ENCODE measurements at regions not wholly inside any gene's neighbourhood (a gene's known extent, or its start where the extent isn't known, plus 50 kb on each side); places are given as distances from the start of the nearest gene placed in this dataset.

- no peak for DNase-seq (ENCODE audit: unreplicated experiment)
- intact Hi-C loops (cut with micrococcal nuclease), result no loop called here
- TF ChIP-seq CTCF (IDR thresholded peaks at IDR 0.05; ENCODE audit: unreplicated experiment), result no peak
- no peaks in the 10 kb centered on the region for H3K9me3 Mint-ChIP-seq (ENCODE audit: unreplicated experiment)
- H3K4me1 Mint-ChIP-seq (ENCODE audit: insufficient read depth, unreplicated experiment), result no peaks in the 10 kb centered on the region
- H3K27ac Mint-ChIP-seq (ENCODE audit: low read depth, unreplicated experiment), result no peak overlapping the region
- ChIA-PET POLR2A (no interaction called here), CTCF (interaction anchor here (1.0 kb wide), 1 partner anchor 9 kb away, joined by 3 read pairs; no protein-coding TSS in a partner anchor)
- H3K36me3 Mint-ChIP-seq (ENCODE audit: insufficient read depth, unreplicated experiment), result no peaks in the 10 kb centered on the region
- no TSS peak for BruUV-seq (replicated peaks)
- H3K4me3 Mint-ChIP-seq (ENCODE audit: unreplicated experiment), result no peak overlapping the region
- no peaks in the 10 kb centered on the region for H3K27me3 Mint-ChIP-seq (ENCODE audit: insufficient read depth, unreplicated experiment)
These were observed 91.0 kb downstream of the PLEKHG1 start for GRCh38 chr6:150690681-150691080.

GRCh38 chr6:150691463-150691862, 91.8 kb downstream of the PLEKHG1 start:
- DNase-seq (ENCODE audit: unreplicated experiment), result no peak
- BruUV-seq (replicated peaks), result no TSS peak
- Mint-ChIP-seq H3K4me1 (ENCODE audit: insufficient read depth, unreplicated experiment) (no peaks in the 10 kb centered on the region), H3K27ac (ENCODE audit: low read depth, unreplicated experiment) (no peak overlapping the region), H3K9me3 (ENCODE audit: unreplicated experiment) (no peaks in the 10 kb centered on the region), H3K27me3 (ENCODE audit: insufficient read depth, unreplicated experiment) (no peaks in the 10 kb centered on the region), H3K36me3 (ENCODE audit: insufficient read depth, unreplicated experiment) (no peaks in the 10 kb centered on the region), H3K4me3 (ENCODE audit: unreplicated experiment) (no peak overlapping the region)
- POLR2A ChIA-PET, result no interaction called here
- intact Hi-C loops (cut with micrococcal nuclease), result no loop called here
- no peak for TF ChIP-seq CTCF (IDR thresholded peaks at IDR 0.05; ENCODE audit: unreplicated experiment)
- CTCF ChIA-PET, result interaction anchor here (0.7 to 1.0 kb wide), 2 partner anchors 8 to 47 kb away, joined by 3 read pairs; no protein-coding TSS in a partner anchor

DNA sequence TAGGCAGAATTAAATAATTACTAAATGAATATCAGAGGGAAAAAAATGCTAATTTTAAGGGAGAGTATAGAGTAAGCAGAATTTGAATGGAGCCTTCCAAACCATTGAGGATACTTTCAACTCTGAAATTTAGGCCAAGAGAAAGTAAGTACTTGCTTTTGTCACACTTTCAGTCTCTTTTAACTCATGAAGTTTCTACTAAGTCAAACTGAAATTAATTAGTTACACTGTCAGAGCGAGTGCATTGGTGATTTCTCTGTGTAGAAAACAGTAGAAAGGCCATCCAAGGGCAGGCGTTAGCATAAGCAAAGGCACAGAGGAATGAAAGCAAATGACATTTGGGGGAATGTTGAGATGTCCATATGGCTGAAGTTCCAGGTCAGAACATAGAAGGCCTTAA, 92.9 kb downstream of the PLEKHG1 start:
- BruUV-seq (replicated peaks), result no TSS peak
- no peaks in the 10 kb centered on the region for H3K36me3 Mint-ChIP-seq (ENCODE audit: insufficient read depth, unreplicated experiment)
- intact Hi-C loops (cut with micrococcal nuclease), result no loop called here

GRCh38 chr6:150694889-150695288, 95.2 kb downstream of the PLEKHG1 start:
- ChIA-PET POLR2A (interaction anchor here (1.4 kb wide), 1 partner anchor 35 kb away, joined by 3 read pairs; no protein-coding TSS in a partner anchor), CTCF (interaction anchor here (1.1 kb wide), 1 partner anchor 170 kb away, joined by 3 read pairs; the partner anchor contains the start of gene MTHFD1L)
- intact Hi-C loops (cut with micrococcal nuclease), result no loop called here
- Mint-ChIP-seq H3K9me3 (ENCODE audit: unreplicated experiment) (no peaks in the 10 kb centered on the region), H3K27ac (ENCODE audit: low read depth, unreplicated experiment) (no peak overlapping the region), H3K4me1 (ENCODE audit: insufficient read depth, unreplicated experiment) (no peaks in the 10 kb centered on the region), H3K27me3 (ENCODE audit: insufficient read depth, unreplicated experiment) (no peaks in the 10 kb centered on the region), H3K4me3 (ENCODE audit: unreplicated experiment) (no peak overlapping the region), H3K36me3 (ENCODE audit: insufficient read depth, unreplicated experiment) (no peaks in the 10 kb centered on the region)
- TF ChIP-seq CTCF (IDR thresholded peaks at IDR 0.05; ENCODE audit: unreplicated experiment), result no peak
- no peak for DNase-seq (ENCODE audit: unreplicated experiment)
- BruUV-seq (replicated peaks), result no TSS peak

More for the DNA sequence above, 92.9 kb downstream of the PLEKHG1 start:
- Mint-ChIP-seq H3K4me1 (ENCODE audit: insufficient read depth, unreplicated experiment) (no peaks in the 10 kb centered on the region), H3K9me3 (ENCODE audit: unreplicated experiment) (no peaks in the 10 kb centered on the region), H3K4me3 (ENCODE audit: unreplicated experiment) (no peak overlapping the region), H3K27ac (ENCODE audit: low read depth, unreplicated experiment) (no peak overlapping the region), H3K27me3 (ENCODE audit: insufficient read depth, unreplicated experiment) (no peaks in the 10 kb centered on the region)
- no peak for TF ChIP-seq CTCF (IDR thresholded peaks at IDR 0.05; ENCODE audit: unreplicated experiment)
- ChIA-PET POLR2A (no interaction called here), CTCF (interaction anchor here (1.2 kb wide), 1 partner anchor 24 kb away, joined by 4 read pairs; no protein-coding TSS in a partner anchor)
- no peak for DNase-seq (ENCODE audit: unreplicated experiment)
